ENCODE measurements at regions not wholly inside any gene's neighbourhood (a gene's known extent, or its start where the extent isn't known, plus 50 kb on each side); places are given as distances from the start of the nearest gene placed in this dataset.

DNA sequence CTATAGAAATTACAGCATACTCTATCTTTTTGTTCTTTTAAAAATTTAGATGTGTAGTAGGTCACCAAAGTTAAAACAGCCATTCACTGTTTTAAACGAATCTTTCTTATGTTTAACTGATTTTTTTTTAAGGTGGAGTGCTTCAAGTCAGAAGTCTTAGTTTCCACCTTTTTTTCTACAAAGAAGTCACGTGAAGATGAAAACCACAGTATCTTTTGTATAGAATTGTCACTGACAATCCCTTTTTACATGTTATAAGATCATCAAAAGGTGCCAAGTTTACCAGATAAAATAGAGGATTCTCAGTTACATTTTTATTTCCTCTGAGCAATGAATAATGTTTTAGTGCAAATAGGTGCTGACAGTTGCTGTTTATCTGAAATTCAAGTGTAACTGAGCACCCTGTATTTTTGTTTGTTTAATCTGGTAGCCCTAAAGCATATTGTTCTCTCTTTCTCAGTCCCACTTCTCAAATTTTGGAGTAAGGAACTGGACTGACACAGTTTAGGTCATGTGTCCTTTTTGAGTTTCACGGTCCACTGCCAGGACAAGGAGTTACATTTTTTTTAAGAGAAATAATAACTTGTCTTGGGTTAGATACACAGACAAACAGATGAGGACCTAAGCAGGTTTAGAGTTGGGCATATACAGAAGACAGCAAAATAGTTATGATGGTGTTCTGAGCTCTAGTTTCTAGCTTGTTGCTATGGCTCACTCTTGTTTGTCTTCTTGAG lies 233.2 kb upstream of the MBL2 start:
- DNase-seq (ENCODE audit: low spot score), result no peak

DNA sequence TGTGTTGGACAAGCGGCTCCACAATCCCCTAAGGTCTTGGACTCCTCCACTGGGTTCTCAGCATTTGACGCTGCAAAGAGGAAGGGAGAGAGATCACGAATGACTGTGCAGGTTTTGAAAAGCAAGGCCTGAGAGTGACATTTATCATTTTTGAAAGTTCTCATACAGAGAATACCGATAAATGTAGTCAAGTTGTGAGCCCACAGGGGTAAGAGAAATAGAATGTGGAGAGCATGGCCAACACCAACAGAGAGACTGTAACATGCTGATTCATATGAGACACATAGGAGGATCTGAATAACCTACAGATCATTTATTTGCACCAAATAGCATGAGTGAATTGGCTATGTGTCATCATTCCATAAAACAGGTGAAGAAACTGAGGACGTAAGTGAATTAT lies 230.5 kb upstream of the MBL2 start:
- no peak for DNase-seq (ENCODE audit: low spot score)

DNA sequence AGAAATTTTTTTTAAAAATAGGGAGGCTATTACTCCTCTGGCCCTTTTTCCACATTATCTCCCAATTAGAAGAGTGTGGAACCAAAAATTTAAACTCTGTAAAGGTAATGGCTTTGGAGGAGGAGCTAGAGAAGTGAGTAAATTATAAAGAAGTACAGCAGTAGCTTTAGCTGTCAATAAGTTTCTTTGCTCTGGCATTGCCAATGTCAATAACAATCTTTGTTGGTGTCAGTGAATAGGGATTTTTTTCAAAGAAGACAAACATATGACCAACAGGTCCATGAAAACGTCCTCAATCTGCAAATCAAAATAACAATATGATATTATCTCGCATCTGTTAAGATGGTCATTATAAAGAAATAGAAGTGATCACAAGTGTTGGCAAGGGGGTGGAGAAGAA lies 227.1 kb upstream of the MBL2 start:
- DNase-seq (ENCODE audit: low spot score), result no peak

DNA sequence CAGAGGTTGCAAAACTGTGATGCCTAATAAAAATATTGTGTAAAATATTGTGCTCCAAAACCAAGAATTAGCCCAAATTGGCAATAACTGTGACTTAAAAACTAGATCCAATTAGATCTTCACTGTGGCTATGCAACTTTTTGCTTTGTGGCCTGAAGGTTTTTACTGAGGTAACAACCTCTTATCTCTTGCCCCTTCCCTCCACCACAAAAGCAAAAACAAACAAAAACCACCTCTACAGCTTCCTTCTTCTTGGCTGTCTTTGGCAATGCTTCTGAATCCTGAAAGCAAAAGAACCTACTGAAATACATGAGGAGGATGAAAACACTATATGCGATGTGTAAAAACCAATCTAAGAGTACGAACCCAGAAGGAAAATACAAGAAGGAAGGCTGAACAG lies 226.7 kb upstream of the MBL2 start:
- DNase-seq (ENCODE audit: low spot score), result no peak

- DNase-seq (ENCODE audit: low spot score), result no peak
These were observed 224.4 kb upstream of the MBL2 start for GRCh38 chr10:52997007-52997406.

DNA sequence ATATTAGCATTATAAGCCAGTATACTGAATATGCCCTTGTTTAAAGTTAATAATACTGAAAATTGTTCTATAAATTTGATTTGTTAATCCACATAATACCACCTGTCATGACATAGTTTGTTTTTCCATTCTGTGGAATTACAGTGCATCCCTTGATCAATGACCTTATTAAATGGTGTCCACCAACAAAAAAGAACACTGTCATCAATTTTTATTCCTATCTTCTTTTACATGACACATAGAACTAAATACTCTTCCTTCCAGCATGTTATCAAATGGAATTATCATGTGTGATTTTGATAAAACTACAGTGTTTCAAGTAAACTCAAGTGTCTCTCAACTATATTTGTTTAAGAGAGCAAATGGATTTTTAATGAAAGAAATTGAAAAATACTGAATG lies 221.8 kb upstream of the MBL2 start:
- DNase-seq (ENCODE audit: low spot score), result no peak

DNA sequence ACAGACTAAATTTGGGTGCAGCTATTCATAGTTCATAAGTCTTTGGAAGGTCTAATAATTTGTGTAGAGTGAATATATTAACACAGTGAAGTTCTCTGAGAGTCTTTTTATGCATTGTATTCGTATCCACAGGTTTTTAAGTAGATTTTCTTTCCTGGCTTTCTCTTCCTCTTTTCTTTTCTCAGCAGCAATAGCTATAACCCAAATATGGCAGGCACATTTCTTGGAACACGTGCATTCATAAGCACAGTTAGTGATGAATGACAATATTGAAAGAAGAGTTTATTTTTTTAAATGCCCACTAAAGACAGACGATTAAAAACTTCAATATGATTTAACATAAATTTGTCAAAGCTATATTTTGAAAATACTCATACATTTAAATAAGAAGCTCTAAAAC lies 220.5 kb upstream of the MBL2 start:
- no peak for DNase-seq (ENCODE audit: low spot score)

DNA sequence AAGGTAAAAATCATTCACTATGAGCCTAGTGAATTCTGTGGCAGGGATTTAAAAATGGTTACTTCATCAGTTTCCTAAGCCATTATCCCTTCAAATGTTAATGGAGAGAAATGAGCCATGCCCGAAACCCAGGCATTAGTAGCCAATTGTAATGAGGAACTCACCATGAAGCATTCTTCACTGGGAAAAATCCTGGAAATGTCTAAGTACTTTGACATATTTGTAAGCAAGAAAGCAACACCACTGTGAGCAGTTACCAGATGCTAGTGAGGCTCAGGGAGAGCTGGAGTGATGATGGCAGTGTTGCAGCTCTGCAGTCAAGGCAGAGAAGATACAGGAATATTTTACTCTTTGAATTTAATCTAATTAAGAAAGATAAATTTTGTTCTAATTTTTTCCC lies 220.0 kb upstream of the MBL2 start:
- DNase-seq (ENCODE audit: low spot score), result no peak

GRCh38 chr10:52988923-52989322 lies 216.3 kb upstream of the MBL2 start:
- no peak for DNase-seq (ENCODE audit: low spot score)

DNA sequence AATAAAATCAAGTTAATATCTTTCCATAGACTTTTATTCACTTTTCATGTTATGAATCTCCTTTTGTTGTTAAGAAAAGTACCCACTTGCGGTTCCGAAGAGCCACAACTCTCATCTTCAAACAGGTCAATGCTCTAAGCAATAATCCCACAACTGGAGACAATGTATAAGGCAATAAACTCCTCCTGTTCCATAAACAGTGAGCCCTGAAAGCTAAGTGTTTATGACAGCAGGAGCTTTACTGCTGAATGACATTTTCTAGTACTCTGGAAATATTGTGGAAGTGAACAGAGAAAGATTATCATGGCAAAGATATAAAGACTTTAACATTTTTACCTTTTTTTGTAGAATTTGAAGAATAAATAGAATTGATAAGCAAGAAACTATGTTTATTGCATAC lies 213.5 kb upstream of the MBL2 start:
- no peak for DNase-seq (ENCODE audit: low spot score)

DNA sequence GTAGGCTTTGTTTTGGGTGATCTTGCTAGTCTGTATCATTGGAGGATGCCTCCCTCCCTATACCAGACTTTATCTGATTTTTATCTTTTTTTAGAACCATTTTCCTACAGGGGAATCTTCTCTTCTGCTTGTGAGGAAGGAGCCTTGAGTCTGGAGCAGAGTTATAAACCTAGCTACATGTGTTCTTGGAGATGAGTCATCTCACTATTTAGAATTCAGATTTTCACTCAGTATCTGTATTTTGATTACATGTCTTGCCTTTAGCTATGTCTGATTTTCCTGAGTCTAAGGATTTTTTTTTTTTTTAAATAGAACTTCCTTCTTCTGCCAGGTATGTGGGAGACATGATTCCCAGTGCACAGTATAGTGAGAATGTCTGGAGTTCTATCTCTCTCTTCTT lies 211.6 kb upstream of the MBL2 start:
- DNase-seq (ENCODE audit: low spot score), result no peak

DNA sequence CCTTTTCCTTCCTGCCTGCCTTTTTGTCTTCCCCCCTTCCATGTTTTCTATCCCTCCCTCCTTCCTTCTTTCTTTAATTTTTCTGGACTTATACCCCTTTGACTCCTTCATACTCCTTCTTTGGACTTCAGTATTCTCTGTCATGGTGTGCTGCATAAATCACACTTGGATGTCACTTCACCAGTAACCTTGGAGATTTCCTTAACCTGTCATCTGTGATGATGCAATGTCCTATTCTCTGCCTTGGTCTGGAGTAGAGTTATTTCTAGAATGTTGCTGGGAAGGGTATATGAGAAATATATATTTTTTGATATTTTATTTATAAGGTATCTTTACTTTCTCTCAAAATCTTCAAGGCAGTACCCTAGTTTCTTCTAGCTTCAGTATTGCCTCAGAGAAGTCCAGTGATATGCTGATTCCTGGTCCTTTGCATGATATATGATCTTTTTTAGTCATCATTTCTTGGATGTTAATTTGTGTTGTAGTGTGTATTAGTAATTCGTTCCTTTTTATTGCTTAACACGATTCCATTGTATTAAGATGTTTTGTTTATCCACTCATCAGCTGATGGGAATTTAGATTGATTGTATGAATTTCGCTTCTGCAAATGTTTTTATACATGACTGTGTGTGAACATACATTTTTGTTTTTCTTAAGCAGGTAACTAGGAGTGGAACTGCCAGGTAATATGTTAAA lies 206.9 kb upstream of the MBL2 start:
- no peak for DNase-seq (ENCODE audit: low spot score)

DNA sequence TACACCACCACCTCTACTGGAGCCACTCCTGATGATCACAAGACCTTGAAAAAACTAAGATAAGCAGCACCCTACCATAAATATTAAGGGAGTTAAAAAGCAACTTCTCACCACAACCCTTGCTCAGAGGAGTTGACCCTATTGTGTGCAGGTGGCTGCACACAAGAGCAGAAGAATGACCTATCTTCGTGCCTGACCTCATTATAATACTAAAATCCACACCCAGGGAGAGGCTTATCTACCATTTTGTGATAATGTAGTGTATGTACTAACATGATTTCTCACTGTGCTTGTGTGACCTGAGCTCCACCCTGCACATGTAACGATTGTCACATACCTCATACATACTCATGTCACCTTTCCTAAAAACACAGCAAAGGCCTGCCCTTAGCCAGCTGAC lies 205.0 kb upstream of the MBL2 start:
- no peak for DNase-seq (ENCODE audit: low spot score)

GRCh38 chr10:52967806-52968795 lies 195.5 kb upstream of the MBL2 start:
- DNase-seq (ENCODE audit: low spot score), result no peak

DNA sequence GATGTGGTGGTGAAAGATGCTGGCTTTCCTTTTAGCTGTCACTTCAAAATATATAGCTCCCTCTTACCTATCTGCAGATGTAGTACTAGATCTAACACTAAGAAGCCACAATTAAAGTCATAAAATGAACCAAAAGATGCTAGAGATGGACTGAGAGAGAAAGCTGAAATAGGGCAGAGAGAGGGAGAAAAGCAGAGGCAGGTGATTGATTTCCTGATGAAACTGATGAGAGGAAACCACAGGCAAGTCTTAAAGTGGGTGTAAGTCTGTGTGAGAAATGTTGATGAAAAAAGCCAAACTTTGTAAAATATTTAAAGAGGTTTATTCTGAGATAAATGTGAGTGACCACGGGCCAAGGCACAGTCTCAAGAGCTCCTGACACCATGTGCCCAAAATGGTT lies 194.3 kb upstream of the MBL2 start:
- no peak for DNase-seq (ENCODE audit: low spot score)

DNA sequence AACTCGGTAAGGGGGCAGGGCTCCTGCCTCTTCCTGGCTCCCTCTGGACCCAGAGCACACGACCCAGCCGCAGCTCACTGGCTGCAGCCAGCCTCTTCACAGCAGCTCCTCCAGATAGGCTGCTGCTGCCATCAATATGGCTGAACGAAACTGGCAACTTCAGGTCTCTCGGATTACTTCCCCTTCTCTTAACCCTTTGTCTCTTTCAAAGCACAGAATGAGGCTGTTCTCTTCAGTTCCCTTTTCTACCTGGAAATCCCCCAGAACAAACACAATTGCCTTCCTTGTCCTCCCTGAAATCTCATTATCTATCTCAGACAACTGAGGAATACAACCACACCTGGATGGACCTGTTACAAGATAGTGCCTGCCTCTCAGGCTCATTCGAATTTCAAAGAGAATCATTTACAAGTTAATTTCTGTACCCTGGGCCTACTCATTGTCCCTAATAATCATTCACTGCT lies 193.4 kb upstream of the MBL2 start:
- no peak for DNase-seq (ENCODE audit: low spot score)

- DNase-seq (ENCODE audit: low spot score), result no peak
These were observed 192.9 kb upstream of the MBL2 start for GRCh38 chr10:52965509-52965908.

DNA sequence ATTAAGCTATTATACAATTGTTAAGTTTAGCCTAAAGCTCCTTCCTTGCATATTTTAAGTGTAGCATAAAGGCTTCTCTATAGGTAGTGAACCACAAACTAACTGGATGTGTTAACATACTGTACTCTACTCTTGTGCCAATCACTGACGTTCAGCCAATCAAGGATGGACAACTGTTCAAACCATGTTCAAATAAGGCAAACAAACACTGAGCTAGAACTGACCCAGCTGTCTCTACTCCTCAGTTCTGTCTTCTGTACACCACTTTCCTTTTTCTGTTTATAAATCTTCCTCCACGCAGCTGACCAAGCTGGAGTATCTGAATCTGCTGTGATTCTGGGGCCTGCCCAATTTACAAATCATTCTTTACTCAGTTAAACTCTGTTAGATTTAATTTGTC lies 188.7 kb upstream of the MBL2 start:
- no peak for DNase-seq (ENCODE audit: low spot score)

- no peak for DNase-seq (ENCODE audit: low spot score)
These were observed 187.2 kb upstream of the MBL2 start for GRCh38 chr10:52959810-52960209.

- DNase-seq (ENCODE audit: low spot score), result no peak
These were observed 184.3 kb upstream of the MBL2 start for GRCh38 chr10:52956861-52957260.

GRCh38 chr10:52956461-52956860 lies 183.9 kb upstream of the MBL2 start:
- DNase-seq (ENCODE audit: low spot score), result no peak

DNA sequence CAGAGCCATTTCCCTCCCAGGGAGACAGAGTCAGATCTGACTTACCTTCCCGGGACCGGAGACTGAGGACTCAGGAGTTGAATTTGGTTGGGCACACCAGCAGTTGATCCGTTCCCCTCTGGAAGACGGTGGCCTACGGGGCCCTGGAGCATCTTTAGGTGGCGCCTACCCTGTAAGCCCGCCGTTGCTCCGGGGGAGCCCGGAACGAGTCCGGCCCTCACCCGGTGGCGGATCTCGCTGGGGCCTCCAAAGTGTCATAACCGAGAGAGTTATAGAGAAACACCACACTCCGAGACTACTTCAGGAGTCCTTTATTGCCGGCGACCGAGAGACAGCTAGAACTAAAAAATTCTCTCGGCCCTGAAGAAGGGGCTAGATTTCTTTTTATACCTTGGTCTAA lies 182.8 kb upstream of the MBL2 start:
- no peak for DNase-seq (ENCODE audit: low spot score)

GRCh38 chr10:52954407-52954806 lies 181.8 kb upstream of the MBL2 start:
- DNase-seq (ENCODE audit: low spot score), result no peak

All from D341Med (cell line).